ENCODE measurements at regions not wholly inside any gene's neighbourhood (a gene's known extent, or its start where the extent isn't known, plus 50 kb on each side); places are given as distances from the start of the nearest gene placed in this dataset.

DNA sequence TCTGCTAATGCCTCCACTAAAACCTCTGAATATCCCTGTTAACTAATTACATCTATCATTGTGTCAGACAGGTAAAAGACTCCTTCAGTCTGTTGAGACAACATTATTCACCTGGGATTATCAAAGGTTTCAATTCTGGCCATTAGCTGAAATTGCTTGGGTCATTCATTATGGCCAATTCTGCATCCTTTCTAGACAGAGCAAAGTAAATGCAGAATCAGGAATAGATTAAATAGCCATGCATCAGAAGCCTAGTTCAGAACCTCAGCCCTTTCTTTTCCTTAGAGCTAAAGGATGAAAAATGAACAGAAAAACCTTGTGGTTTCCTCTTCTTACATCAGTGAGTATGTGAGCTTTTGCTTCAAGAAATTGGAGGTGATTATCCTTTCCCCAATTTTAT is 665.4 kb upstream of the CAMK1G start:
- Histone ChIP-seq H2AFZ (ENCODE audit: low read length) (no peak overlapping the region), H3K79me2 (ENCODE audit: low read length) (no peaks in the 10 kb centered on the region), H4K20me1 (ENCODE audit: insufficient read depth, low read length) (no peaks in the 10 kb centered on the region), H3K9ac (ENCODE audit: low read length) (no peak overlapping the region), H3K4me1 (ENCODE audit: low read length) (peaks cover 12% of the 10 kb centered on the region; the same call in 1 of the 2 replicates), H3K9me2 (replicated peaks; ENCODE audit: insufficient read depth, low read length) (no peaks in the 10 kb centered on the region), H3K4me3 (ENCODE audit: low read length) (no peak overlapping the region), H3K27me3 (replicated peaks; ENCODE audit: insufficient read depth, low read length) (no peaks in the 10 kb centered on the region), H3K4me2 (ENCODE audit: low read depth, low read length) (no peak overlapping the region), H3K9me3 (replicated peaks; ENCODE audit: insufficient read depth, low read length) (no peaks in the 10 kb centered on the region), H3K27ac (ENCODE audit: low read length) (no peak overlapping the region), H3F3A (ENCODE audit: insufficient read depth, low read length) (no peaks in the 10 kb centered on the region), H3K36me3 (replicated peaks; ENCODE audit: insufficient read depth, low read length) (no peaks in the 10 kb centered on the region)
- TF ChIP-seq EZH2 (optimal IDR thresholded peaks at IDR 0.05; ENCODE audit: low read depth, low read length) (no peak), EZH2phosphoT487 (IDR thresholded peaks at IDR 0.05; ENCODE audit: low read length) (no peak)
- TF ChIP-seq, protein P1, sequence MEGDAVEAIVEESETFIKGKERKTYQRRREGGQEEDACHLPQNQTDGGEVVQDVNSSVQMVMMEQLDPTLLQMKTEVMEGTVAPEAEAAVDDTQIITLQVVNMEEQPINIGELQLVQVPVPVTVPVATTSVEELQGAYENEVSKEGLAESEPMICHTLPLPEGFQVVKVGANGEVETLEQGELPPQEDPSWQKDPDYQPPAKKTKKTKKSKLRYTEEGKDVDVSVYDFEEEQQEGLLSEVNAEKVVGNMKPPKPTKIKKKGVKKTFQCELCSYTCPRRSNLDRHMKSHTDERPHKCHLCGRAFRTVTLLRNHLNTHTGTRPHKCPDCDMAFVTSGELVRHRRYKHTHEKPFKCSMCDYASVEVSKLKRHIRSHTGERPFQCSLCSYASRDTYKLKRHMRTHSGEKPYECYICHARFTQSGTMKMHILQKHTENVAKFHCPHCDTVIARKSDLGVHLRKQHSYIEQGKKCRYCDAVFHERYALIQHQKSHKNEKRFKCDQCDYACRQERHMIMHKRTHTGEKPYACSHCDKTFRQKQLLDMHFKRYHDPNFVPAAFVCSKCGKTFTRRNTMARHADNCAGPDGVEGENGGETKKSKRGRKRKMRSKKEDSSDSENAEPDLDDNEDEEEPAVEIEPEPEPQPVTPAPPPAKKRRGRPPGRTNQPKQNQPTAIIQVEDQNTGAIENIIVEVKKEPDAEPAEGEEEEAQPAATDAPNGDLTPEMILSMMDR (IDR thresholded peaks at IDR 0.05; ENCODE audit: low read length), result no peak
- no peak for DNase-seq

DNA sequence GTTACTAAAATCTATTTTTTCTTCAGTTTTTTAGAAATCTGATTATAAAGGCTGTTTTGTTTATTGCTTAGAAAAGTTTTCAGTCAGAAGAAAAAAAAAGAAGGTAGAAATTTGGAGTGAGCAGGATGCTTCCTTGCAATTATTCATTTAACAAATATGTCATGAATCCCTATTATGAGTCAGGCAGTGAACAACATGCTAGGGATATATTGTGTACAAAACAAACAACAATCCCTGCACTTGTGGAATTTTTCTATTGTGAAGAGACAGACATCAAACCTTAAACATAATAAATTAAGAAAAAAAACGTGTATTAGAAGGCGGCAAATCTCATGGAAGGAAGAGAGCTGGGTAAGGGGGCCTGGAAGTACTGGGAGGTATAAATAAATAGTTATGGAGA is 664.1 kb upstream of the CAMK1G start:
- H3K36me3 ChIP-seq (replicated peaks; ENCODE audit: insufficient read depth, low read length), result no peaks in the 10 kb centered on the region
- no peaks in the 10 kb centered on the region for H3F3A ChIP-seq (ENCODE audit: insufficient read depth, low read length)
- no peaks in the 10 kb centered on the region for H3K9me2 ChIP-seq (replicated peaks; ENCODE audit: insufficient read depth, low read length)
- no peaks in the 10 kb centered on the region for H3K27me3 ChIP-seq (replicated peaks; ENCODE audit: insufficient read depth, low read length)
- TF ChIP-seq EZH2phosphoT487 (IDR thresholded peaks at IDR 0.05; ENCODE audit: low read length) (no peak), EZH2 (optimal IDR thresholded peaks at IDR 0.05; ENCODE audit: low read depth, low read length) (no peak)
- TF ChIP-seq, protein P1 (IDR thresholded peaks at IDR 0.05; ENCODE audit: low read length), result no peak
- no peak overlapping the region for H3K4me3 ChIP-seq (ENCODE audit: low read length)
- H4K20me1 ChIP-seq (ENCODE audit: insufficient read depth, low read length), result no peaks in the 10 kb centered on the region
- no peak for DNase-seq
- no peak overlapping the region for H3K4me2 ChIP-seq (ENCODE audit: low read depth, low read length)
- no peaks in the 10 kb centered on the region for H3K9me3 ChIP-seq (replicated peaks; ENCODE audit: insufficient read depth, low read length)
- no peak overlapping the region for H3K27ac ChIP-seq (ENCODE audit: low read length)
- peaks cover 12% of the 10 kb centered on the region; the same call in 1 of the 2 replicates for H3K4me1 ChIP-seq (ENCODE audit: low read length)
- H3K79me2 ChIP-seq (ENCODE audit: low read length), result no peaks in the 10 kb centered on the region
- H3K9ac ChIP-seq (ENCODE audit: low read length), result no peak overlapping the region
- H2AFZ ChIP-seq (ENCODE audit: low read length), result no peak overlapping the region

DNA sequence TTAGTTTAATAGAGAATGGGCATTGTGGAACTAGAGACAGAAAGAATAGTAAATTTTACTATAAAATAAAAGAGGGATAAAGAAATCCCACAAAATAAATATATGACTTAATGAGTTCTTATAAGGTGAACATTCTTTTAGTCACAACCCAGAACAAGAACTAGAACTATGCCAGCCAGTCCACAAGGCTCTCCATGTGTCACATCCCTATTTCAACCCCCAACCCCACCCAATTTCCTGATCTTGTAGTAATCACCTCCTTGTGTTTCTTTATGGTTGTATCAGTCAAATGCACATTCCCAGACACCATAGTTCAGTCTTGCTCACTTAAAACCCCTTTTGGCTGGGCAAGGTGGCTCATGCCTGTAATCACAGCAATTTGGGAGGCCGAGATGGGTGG is 662.3 kb upstream of the CAMK1G start:
- no peaks in the 10 kb centered on the region for H3K9me3 ChIP-seq (replicated peaks; ENCODE audit: insufficient read depth, low read length)
- DNase-seq, result no peak
- peaks cover 12% of the 10 kb centered on the region; the same call in 1 of the 2 replicates for H3K4me1 ChIP-seq (ENCODE audit: low read length)
- no peak overlapping the region for H2AFZ ChIP-seq (ENCODE audit: low read length)
- TF ChIP-seq EZH2phosphoT487 (IDR thresholded peaks at IDR 0.05; ENCODE audit: low read length) (no peak), EZH2 (optimal IDR thresholded peaks at IDR 0.05; ENCODE audit: low read depth, low read length) (no peak)
- TF ChIP-seq, protein P1 (IDR thresholded peaks at IDR 0.05; ENCODE audit: low read length), result no peak
- no peaks in the 10 kb centered on the region for H3K27me3 ChIP-seq (replicated peaks; ENCODE audit: insufficient read depth, low read length)
- H3F3A ChIP-seq (ENCODE audit: insufficient read depth, low read length), result no peaks in the 10 kb centered on the region
- no peaks in the 10 kb centered on the region for H4K20me1 ChIP-seq (ENCODE audit: insufficient read depth, low read length)
- no peaks in the 10 kb centered on the region for H3K36me3 ChIP-seq (replicated peaks; ENCODE audit: insufficient read depth, low read length)
- no peaks in the 10 kb centered on the region for H3K79me2 ChIP-seq (ENCODE audit: low read length)
- no peak overlapping the region for H3K27ac ChIP-seq (ENCODE audit: low read length)
- H3K4me3 ChIP-seq (ENCODE audit: low read length), result no peak overlapping the region
- no peak overlapping the region for H3K9ac ChIP-seq (ENCODE audit: low read length)
- H3K9me2 ChIP-seq (replicated peaks; ENCODE audit: insufficient read depth, low read length), result no peaks in the 10 kb centered on the region
- no peak overlapping the region for H3K4me2 ChIP-seq (ENCODE audit: low read depth, low read length)

Data from MM.1S (cell line).